ENCODE measurements at regions not wholly inside any gene's neighbourhood (a gene's known extent, or its start where the extent isn't known, plus 50 kb on each side); places are given as distances from the start of the nearest gene placed in this dataset.
A peak's percentile ranks its signal among the peaks of the same experiment; 100 is the strongest.

DNA sequence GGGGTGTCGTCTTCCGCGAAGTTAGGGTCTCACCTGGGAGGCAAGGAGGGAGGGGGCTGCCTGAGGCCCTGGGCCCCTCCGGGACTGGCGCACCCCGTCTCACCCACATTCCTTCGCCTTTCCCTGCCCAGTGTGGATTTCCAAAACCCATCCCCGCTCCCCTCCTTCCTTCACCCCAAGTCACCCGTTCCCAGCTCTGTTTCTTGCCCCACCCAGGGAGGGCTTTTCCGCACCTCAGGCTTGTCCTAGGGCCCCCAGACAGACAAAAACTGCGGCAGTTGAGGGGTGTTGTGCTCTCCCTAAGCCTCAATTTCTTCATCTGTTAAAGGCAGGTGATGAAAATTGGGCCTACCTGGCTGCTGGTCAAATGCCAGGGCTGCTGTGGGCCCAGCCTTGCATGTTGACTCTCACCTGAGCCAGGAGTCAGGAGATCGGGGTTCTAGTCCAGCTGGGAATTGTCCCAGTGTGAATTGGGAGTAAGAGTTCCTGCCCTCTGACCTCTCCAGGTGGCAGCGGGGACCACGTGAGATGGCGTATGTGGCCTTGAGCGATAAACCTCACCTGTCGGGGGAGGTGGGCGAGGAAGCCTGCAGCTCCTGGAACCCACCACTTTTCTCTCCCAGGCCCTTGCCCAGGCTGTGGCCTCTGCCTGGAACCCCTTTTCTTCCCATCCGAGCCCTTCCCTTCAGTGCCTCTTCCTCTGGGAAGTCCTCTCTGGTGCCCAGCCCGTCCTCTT is 143.4 kb upstream of the IER5L start:
- no peak for DNase-seq

GRCh38 chr9:129320575-129321285 is 142.7 kb upstream of the IER5L start:
- DNase-seq: peak; percentile 81 to 91

DNA sequence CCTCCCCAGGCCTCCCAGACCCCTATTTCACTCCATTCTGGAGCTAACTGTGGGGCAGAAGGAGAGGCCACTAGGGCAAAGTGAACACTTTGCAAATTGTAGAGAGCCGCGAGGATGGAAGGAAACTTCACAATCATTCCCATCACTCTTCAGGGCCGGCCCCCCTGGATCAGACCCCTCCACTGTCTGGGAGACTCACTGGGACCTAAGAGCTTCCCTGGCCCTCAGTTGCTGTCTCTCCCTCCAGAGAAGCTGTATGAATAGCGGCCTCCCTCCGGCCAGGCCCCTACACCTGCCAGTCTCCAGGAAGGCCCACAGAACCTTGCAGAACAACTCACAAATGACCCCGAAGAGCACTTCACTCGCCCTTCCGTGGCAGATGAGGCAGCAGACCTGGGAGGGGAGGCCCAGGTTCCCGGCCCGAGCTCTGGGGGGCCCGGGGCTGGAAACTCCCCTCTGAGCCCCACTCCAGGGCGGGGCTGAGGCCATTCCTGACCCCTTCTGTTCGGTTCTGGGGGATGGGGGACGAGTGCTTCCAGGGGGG is 141.9 kb upstream of the IER5L start:
- no peak for DNase-seq

- no peak for DNase-seq
Observed at GRCh38 chr9:129319076-129319937, 141.2 kb upstream of the IER5L start.

GRCh38 chr9:129318121-129319075 is 140.3 kb upstream of the IER5L start:
- no peak for DNase-seq

- DNase-seq: peak in 1 of 2 experiments; percentile 17
Observed at GRCh38 chr9:129317179-129318011, 139.3 kb upstream of the IER5L start.

DNA sequence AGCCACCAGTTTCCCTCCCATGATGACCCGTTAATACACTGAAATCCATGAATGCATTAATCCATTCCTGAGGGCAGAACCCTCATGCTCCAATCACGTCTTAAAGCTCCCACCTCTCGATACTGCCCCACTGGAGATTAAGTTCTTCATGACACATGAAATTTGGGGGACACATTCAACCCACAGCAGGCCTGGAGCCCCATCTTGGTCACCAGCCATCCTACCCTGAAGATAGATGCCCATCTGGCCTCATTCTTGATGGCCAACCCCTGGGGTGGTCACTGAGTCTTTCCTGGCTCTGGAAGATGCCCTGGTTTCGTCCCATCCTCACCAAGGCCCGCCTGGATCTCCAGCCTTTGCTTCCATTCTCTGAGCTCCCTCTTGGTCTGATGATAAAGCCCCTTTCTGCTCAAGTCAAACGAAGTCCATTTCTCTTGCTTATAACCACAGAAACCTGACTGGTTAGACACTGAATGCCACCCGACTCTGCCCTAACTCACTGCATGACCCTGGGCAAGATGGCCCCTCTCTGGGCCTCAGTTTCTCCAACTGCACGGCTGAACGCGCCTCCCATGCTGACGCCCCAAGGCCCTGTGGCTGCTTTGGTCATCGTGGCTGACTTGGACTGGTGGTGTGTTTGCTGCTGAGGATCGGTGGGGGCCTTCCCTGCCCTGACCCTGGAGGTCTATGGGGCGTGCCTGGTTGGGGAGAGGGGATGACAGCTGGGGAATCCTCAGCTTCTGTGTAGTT is 138.4 kb upstream of the IER5L start:
- DNase-seq: no peak

DNA sequence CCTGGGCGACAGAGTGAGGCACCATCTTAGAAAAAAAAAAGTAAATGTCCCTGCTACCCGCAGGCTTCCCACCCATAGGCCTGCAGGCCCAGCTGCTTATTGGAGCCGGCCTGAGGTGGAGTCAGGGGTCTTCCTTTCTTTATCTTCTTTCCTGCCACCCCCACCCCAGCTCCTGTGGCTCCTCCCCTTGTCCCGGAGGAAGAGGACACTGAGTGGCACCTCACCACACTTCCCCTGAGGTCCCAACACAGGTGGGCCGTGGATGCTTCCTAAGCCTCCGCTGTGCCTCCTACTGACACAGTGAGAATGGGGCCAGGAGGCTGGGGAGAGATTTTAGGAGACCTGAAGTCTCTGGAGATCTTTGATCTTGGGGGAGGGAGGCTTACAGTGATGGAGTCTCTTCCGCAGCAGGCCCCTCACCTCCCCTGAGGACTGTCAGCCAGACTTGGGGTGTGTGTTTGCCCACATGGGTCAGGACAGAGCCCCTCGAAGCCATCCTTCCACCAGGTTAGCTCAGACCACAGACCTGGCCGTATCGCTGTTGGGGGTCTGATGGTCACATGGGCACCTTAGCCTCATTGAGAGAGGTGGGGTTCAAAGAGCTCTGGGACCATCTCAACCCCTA is 135.4 kb upstream of the IER5L start:
- no peak for DNase-seq

GRCh38 chr9:129312251-129313122 is 134.4 kb upstream of the IER5L start:
- DNase-seq: no peak

DNA sequence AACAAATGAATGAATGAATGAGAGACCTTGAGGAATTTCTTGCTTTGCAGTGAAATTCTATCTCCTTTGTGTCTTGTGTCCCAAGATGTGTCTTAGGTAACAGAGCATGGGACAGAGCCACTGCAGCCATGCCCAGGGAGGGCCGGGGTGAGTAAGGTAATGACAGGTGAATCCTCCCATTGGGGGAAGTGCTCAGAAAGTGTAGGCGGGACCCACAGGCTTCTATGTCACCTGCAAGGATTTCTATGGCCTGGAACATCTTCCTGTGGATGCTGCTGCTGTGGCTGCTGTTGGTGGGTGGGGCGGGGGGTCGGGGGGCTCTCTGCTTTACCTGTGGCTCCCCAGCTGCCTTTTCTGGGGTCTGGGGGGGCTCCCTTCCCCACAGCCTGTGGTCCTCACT is 133.6 kb upstream of the IER5L start:
- DNase-seq: no peak

- DNase-seq: no peak
Observed at GRCh38 chr9:129310666-129311350, 132.7 kb upstream of the IER5L start.

- DNase-seq: no peak
Observed at GRCh38 chr9:129309906-129310305, 131.8 kb upstream of the IER5L start.

- DNase-seq: no peak
Observed at GRCh38 chr9:129309041-129309430, 131.0 kb upstream of the IER5L start.

GRCh38 chr9:129307227-129307970 is 129.3 kb upstream of the IER5L start:
- DNase-seq: no peak

- no peak for DNase-seq
Observed at GRCh38 chr9:129306318-129306973, 128.4 kb upstream of the IER5L start.

DNA sequence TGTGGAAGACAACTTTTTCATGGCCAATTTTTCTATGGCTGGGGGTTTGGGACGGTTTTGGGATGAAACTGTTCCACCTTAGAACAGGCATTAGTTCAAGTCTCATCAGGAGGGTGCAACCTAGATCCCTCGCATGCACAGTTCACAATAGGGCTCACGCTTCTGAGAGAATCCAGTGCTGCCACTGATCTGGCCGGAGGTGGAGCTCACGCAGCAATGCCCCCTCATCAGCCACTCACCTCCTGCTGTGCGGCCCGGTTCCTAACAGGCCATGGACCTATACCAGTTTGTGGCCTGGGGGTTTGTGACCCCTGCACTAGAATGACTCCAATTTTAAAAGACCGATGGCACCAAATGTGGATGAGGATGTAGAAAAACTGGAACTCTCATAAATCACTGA is 127.2 kb upstream of the IER5L start:
- no peak for DNase-seq

DNA sequence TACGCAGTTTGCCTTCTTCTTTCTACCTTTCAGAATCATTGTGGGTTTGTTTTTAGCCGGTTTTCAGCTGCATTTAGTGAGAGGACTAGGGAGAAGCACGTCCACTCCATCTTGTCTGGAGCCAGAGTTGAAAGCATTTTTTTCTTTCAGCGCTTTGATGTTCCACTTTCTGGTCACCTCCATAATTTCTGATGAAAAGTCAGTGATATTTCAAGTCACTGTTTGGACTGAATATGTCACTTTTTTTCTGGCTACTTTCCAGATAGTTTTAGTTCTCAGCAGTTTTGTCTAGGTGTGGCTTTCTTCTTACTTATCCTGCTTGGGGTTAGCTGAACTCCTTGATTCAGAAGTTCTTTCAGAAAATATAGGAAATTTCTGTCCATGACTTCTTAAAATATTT is 123.9 kb upstream of the IER5L start:
- no peak for DNase-seq
